Neutrophil (primary cell): ENCODE measurements at regions not wholly inside any gene's neighbourhood (a gene's known extent, or its start where the extent isn't known, plus 50 kb on each side); places are given as distances from the start of the nearest gene placed in this dataset.

Experiments
- H3K27ac ChIP-seq: fragments of 200-600 bp; sonication (generic); 2 replicates; pipeline ENCODE4 v1.5.1; 2016; ENCODE audit warnings: mild to moderate bottlenecking, moderate library complexity
- H3K27me3 ChIP-seq: fragments of 200-600 bp; sonication (generic); 2 replicates; pipeline ENCODE4 v1.6.0; 2016; ENCODE audit warnings: mild to moderate bottlenecking
- H3K36me3 ChIP-seq: fragments of 200-600 bp; sonication (generic); 2 replicates; pipeline ENCODE4 v1.5.1; 2017
- H3K4me1 ChIP-seq, 2 experiments: fragments of 200-600 bp in 1 of 2; sonication (generic) in 1 of 2; 1 replicate in 1 of 2; 2 replicates in 1 of 2; pipeline versions ENCODE4 v1.5.1 to v1.6.1; 2013 to 2016; ENCODE audit warnings: low read depth in 1 of 2, low read length in 1 of 2, mild to moderate bottlenecking in 1 of 2, moderate library complexity in 1 of 2; ENCODE audit not compliant: control insufficient read depth in 1 of 2, insufficient read depth in 1 of 2
- H3K4me3 ChIP-seq, 2 experiments: fragments of 200-600 bp in 1 of 2; sonication (generic) in 1 of 2; 1 replicate in 1 of 2; 2 replicates in 1 of 2; pipeline ENCODE4 v1.5.1; 2013 to 2016; ENCODE audit warnings: low read depth in 1 of 2, low read length in 1 of 2, mild to moderate bottlenecking in 1 of 2, moderate library complexity in 1 of 2
- H3K9me3 ChIP-seq: fragments of 200-600 bp; sonication (generic); 2 replicates; pipeline ENCODE4 v1.5.1; 2016
- CTCF ChIP-seq: fragments of 200-600 bp; sonication (generic); IDR thresholded peaks from 2 replicates; pipeline ENCODE4 v1.5.1; 2016; ENCODE audit warnings: antibody characterized with exemption

- H3K9me3 ChIP-seq = no peaks in the 10 kb centered on the region
- H3K36me3 ChIP-seq = no peaks in the 10 kb centered on the region
- H3K27me3 ChIP-seq = no peaks in the 10 kb centered on the region
- peak overlapping the region; percentile 84 for H3K27ac ChIP-seq
- no peak for TF ChIP-seq CTCF
- H3K4me1 ChIP-seq = peaks cover 34 to 46% of the 10 kb centered on the region in 2 experiments
- peak overlapping the region in 1 of 2 experiments; percentile 0 for H3K4me3 ChIP-seq
Measured at GRCh38 chr1:239861985-239862384, 229.7 kb upstream of the FMN2 start.

- H3K4me3 ChIP-seq = no peak overlapping the region
- no peak for TF ChIP-seq CTCF
- peaks cover 4 to 6% of the 10 kb centered on the region in 2 experiments for H3K4me1 ChIP-seq
- H3K27ac ChIP-seq = no peak overlapping the region
- no peaks in the 10 kb centered on the region for H3K9me3 ChIP-seq
- no peaks in the 10 kb centered on the region for H3K27me3 ChIP-seq
- no peaks in the 10 kb centered on the region for H3K36me3 ChIP-seq
Measured at GRCh38 chr1:239868058-239868832, 223.4 kb upstream of the FMN2 start.

GRCh38 chr1:239870194-239870593 is 221.5 kb upstream of the FMN2 start:
- Histone ChIP-seq H3K4me1 (no peaks in the 10 kb centered on the region), H3K27ac (no peak overlapping the region), H3K36me3 (no peaks in the 10 kb centered on the region), H3K27me3 (no peaks in the 10 kb centered on the region), H3K9me3 (no peaks in the 10 kb centered on the region), H3K4me3 (no peak overlapping the region)
- TF ChIP-seq CTCF = no peak

GRCh38 chr1:239872626-239873025 is 219.1 kb upstream of the FMN2 start:
- Histone ChIP-seq H3K27me3 (no peaks in the 10 kb centered on the region), H3K4me1 (no peaks in the 10 kb centered on the region), H3K27ac (no peak overlapping the region), H3K36me3 (no peaks in the 10 kb centered on the region), H3K4me3 (no peak overlapping the region), H3K9me3 (no peaks in the 10 kb centered on the region)
- TF ChIP-seq CTCF = no peak

GRCh38 chr1:239874831-239875230 is 216.9 kb upstream of the FMN2 start:
- no peak for TF ChIP-seq CTCF
- no peaks in the 10 kb centered on the region for H3K9me3 ChIP-seq
- H3K36me3 ChIP-seq = no peaks in the 10 kb centered on the region
- H3K27me3 ChIP-seq = no peaks in the 10 kb centered on the region
- H3K4me1 ChIP-seq = no peaks in the 10 kb centered on the region
- H3K27ac ChIP-seq = no peak overlapping the region
- H3K4me3 ChIP-seq = no peak overlapping the region
